ENCODE measurements at regions not wholly inside any gene's neighbourhood (a gene's known extent, or its start where the extent isn't known, plus 50 kb on each side); places are given as distances from the start of the nearest gene placed in this dataset.

GRCh38 chr9:653421-653820 lies 188.1 kb upstream of the DMRT1 start:
- no peaks in the 10 kb centered on the region for H3K27me3 ChIP-seq
- DNase-seq (no peak), ATAC-seq (no peak)
- H3K4me1 ChIP-seq: peaks cover 19 to 51% of the 10 kb centered on the region in 2 donors
- no peaks in the 10 kb centered on the region for H3K36me3 ChIP-seq
- H3K27ac ChIP-seq: peak overlapping the region; percentile 40 to 78 (median 42)
- no peaks in the 10 kb centered on the region for H3K9me3 ChIP-seq
- H3K4me3 ChIP-seq: no peak overlapping the region
- intact Hi-C loops (cut with DNase I; ENCODE audit: low total_unique reads) (loop anchor here (2.0 kb wide), 1 partner anchor 31 kb away; no protein-coding TSS in a partner anchor), in situ Hi-C loops (cut with MboI; ENCODE audit: low sequenced_read_pairs in 4 of 4) (no loop called here)
- TF ChIP-seq CTCF (IDR thresholded peaks at IDR 0.05 in 4 of 5, conservative IDR thresholded peaks at IDR 0.05 in 1 of 5) (no peak), POLR2A (IDR thresholded peaks at IDR 0.05) (no peak)

GRCh38 chr9:653856-654387 lies 187.6 kb upstream of the DMRT1 start:
- intact Hi-C loops (cut with DNase I; ENCODE audit: low total_unique reads): loop anchor here (2.0 kb wide), 1 partner anchor 31 kb away; no protein-coding TSS in a partner anchor

GRCh38 chr9:655875-656274 lies 185.6 kb upstream of the DMRT1 start:
- intact Hi-C loops (cut with DNase I; ENCODE audit: low total_unique reads): no loop called here
- TF ChIP-seq POLR2A (IDR thresholded peaks at IDR 0.05): no peak
- no peaks in the 10 kb centered on the region for H3K27me3 ChIP-seq
- H3K36me3 ChIP-seq: no peaks in the 10 kb centered on the region
- H3K9me3 ChIP-seq: no peaks in the 10 kb centered on the region
- peak overlapping the region in 2 of 4 donors; percentile 56 to 60 for H3K27ac ChIP-seq
- peaks cover 0 to 29% of the 10 kb centered on the region in 2 donors for H3K4me1 ChIP-seq
- in situ Hi-C loops (cut with MboI; ENCODE audit: low sequenced_read_pairs in 4 of 4): no loop called here
- DNase-seq (peak; percentile 17 to 63), ATAC-seq (peak; percentile 18 to 32)
- H3K4me3 ChIP-seq: no peak overlapping the region

More at GRCh38 chr9:653856-654387, 187.6 kb upstream of the DMRT1 start:
- Histone ChIP-seq H3K27me3 (no peaks in the 10 kb centered on the region), H3K27ac (peak overlapping the region in 2 of 4 donors; percentile 40 to 78), H3K4me3 (no peak overlapping the region), H3K4me1 (peaks cover 14 to 46% of the 10 kb centered on the region in 2 donors), H3K36me3 (no peaks in the 10 kb centered on the region), H3K9me3 (no peaks in the 10 kb centered on the region)
- ATAC-seq (no peak), DNase-seq (no peak)
- TF ChIP-seq POLR2A (IDR thresholded peaks at IDR 0.05) (no peak), CTCF (IDR thresholded peaks at IDR 0.05 in 4 of 5, conservative IDR thresholded peaks at IDR 0.05 in 1 of 5) (no peak)
- in situ Hi-C loops (cut with MboI; ENCODE audit: low sequenced_read_pairs in 4 of 4): no loop called here

- in situ Hi-C loops (cut with MboI; ENCODE audit: low sequenced_read_pairs in 4 of 4) (no loop called here), intact Hi-C loops (cut with DNase I; ENCODE audit: low total_unique reads) (no loop called here)
- TF ChIP-seq POLR2A (IDR thresholded peaks at IDR 0.05): no peak
- no peak for TF ChIP-seq CTCF (IDR thresholded peaks at IDR 0.05 in 4 of 5, conservative IDR thresholded peaks at IDR 0.05 in 1 of 5)
- Histone ChIP-seq H3K4me3 (no peak overlapping the region), H3K9me3 (no peaks in the 10 kb centered on the region), H3K27me3 (no peaks in the 10 kb centered on the region), H3K27ac (no peak overlapping the region), H3K36me3 (no peaks in the 10 kb centered on the region), H3K4me1 (peaks cover 0 to 29% of the 10 kb centered on the region in 2 donors)
- no peak for DNase-seq
- no peak for ATAC-seq
These were observed 184.4 kb upstream of the DMRT1 start for GRCh38 chr9:656926-657568.

- H3K27me3 ChIP-seq: no peaks in the 10 kb centered on the region
- no peak for TF ChIP-seq CTCF (IDR thresholded peaks at IDR 0.05 in 4 of 5, conservative IDR thresholded peaks at IDR 0.05 in 1 of 5)
- no peak for TF ChIP-seq POLR2A (IDR thresholded peaks at IDR 0.05)
- DNase-seq (no peak), ATAC-seq (no peak)
- intact Hi-C loops (cut with DNase I; ENCODE audit: low total_unique reads): no loop called here
- peaks cover 0 to 16% of the 10 kb centered on the region in 2 donors for H3K4me1 ChIP-seq
- H3K36me3 ChIP-seq: no peaks in the 10 kb centered on the region
- H3K9me3 ChIP-seq: no peaks in the 10 kb centered on the region
- H3K27ac ChIP-seq: no peak overlapping the region
- H3K4me3 ChIP-seq: no peak overlapping the region
- in situ Hi-C loops (cut with MboI; ENCODE audit: low sequenced_read_pairs in 4 of 4): no loop called here
These were observed 182.2 kb upstream of the DMRT1 start for GRCh38 chr9:659286-659685.
